Activated T-helper 9 cell treated with anti-CD3 and anti-CD28 coated beads, Interleukin-2, amount 50 U/mL, for 16 hours (primary cell): ENCODE measurements at regions not wholly inside any gene's neighbourhood (a gene's known extent, or its start where the extent isn't known, plus 50 kb on each side); places are given as distances from the start of the nearest gene placed in this dataset.

Experiments
- DNase-seq: peaks from one replicate; pipeline ENCODE4 v3.0.0-alpha.2; 2020; ENCODE audit warnings: low read depth

GRCh38 chr16:11445486-11445885 lies 100.2 kb downstream of the RMI2 start:
- DNase-seq = no peak

- no peak for DNase-seq
Measured at GRCh38 chr16:11446566-11447119, 101.4 kb downstream of the RMI2 start.

- no peak for DNase-seq
Measured at GRCh38 chr16:11447272-11447671, 102.0 kb downstream of the RMI2 start.

- DNase-seq = no peak
Measured at GRCh38 chr16:11447836-11448235, 102.6 kb downstream of the RMI2 start.

GRCh38 chr16:11448796-11449416 lies 103.6 kb downstream of the RMI2 start:
- no peak for DNase-seq

GRCh38 chr16:11449716-11450115 lies 104.5 kb downstream of the RMI2 start:
- DNase-seq = no peak

- DNase-seq = no peak
Measured at GRCh38 chr16:11450136-11450535, 104.9 kb downstream of the RMI2 start.

- no peak for DNase-seq
Measured at GRCh38 chr16:11452298-11452697, 107.0 kb downstream of the RMI2 start.

- no peak for DNase-seq
Measured at GRCh38 chr16:11452746-11453389, 107.6 kb downstream of the RMI2 start.

GRCh38 chr16:11456741-11457140 lies 111.5 kb downstream of the RMI2 start:
- no peak for DNase-seq

GRCh38 chr16:11459722-11460121 lies 114.5 kb downstream of the RMI2 start:
- DNase-seq = no peak

- DNase-seq = no peak
Measured at GRCh38 chr16:11460820-11461594, 115.7 kb downstream of the RMI2 start.

GRCh38 chr16:11461595-11461990 lies 116.3 kb downstream of the RMI2 start:
- no peak for DNase-seq

GRCh38 chr16:11462036-11462435 lies 116.8 kb downstream of the RMI2 start:
- no peak for DNase-seq

- DNase-seq = no peak
Measured at GRCh38 chr16:11462861-11463260, 117.6 kb downstream of the RMI2 start.

- no peak for DNase-seq
Measured at GRCh38 chr16:11464241-11464640, 119.0 kb downstream of the RMI2 start.

GRCh38 chr16:11465675-11466074 lies 120.4 kb downstream of the RMI2 start:
- DNase-seq = no peak

GRCh38 chr16:11470676-11471415 lies 115.9 kb downstream of the LITAF start:
- DNase-seq = no peak

GRCh38 chr16:11471548-11471947 lies 115.2 kb downstream of the LITAF start:
- no peak for DNase-seq

- no peak for DNase-seq
Measured at GRCh38 chr16:11472410-11472809, 114.3 kb downstream of the LITAF start.

- DNase-seq = no peak
Measured at GRCh38 chr16:11472851-11473250, 113.9 kb downstream of the LITAF start.

GRCh38 chr16:11473728-11474127 lies 113.0 kb downstream of the LITAF start:
- DNase-seq = no peak
